Activated T-cell treated with anti-CD3 and anti-CD28 coated beads, Interleukin-2, amount 50 U/mL, for 1 hour (primary cell): ENCODE measurements at regions not wholly inside any gene's neighbourhood (a gene's known extent, or its start where the extent isn't known, plus 50 kb on each side); places are given as distances from the start of the nearest gene placed in this dataset.

Experiments used
- DNase-seq: peaks from one replicate; pipeline ENCODE4 v3.0.0-alpha.2; 2020

DNA sequence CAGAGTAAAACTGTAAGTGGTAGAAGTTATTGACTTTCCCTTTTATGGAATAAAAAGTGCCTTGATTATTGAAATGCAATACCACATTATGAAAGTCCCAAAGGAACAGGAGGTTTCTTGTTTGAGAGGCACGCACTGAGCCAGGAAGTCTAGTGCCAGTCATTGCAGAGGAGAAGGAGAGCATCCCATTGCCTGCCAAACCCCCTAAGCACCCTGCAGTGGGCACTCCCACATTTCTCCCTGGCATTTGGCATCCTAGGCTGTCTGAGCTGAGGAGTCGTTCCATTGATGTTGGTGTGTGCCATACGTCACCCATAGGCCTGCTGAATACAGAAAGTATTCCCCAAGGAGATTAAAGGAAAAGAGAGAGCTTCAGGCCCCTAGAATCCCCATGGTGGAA is 85.7 kb upstream of the MBNL2 start:
- DNase-seq = no peak

- DNase-seq = no peak
Observed at GRCh38 chr13:97139691-97140090, 82.4 kb upstream of the MBNL2 start.

DNA sequence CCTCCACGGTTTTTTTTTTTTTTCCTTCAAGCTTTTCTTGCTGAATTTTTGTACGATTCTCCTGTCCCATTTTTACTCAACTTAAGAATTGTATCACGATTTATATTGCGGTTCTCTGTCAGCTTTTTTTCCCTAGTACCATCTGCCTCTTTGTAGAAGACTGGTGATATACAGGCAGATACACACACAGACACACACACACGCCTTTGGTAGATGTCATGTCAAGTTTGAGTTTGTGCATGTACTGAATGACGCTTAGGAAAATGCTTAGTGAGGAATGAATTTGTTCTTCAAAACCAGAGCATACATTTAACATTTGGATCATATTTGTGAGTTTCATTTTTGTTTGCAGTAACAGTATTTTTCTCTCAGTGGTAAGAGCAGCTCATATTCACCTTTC is 82.0 kb upstream of the MBNL2 start:
- no peak for DNase-seq

DNA sequence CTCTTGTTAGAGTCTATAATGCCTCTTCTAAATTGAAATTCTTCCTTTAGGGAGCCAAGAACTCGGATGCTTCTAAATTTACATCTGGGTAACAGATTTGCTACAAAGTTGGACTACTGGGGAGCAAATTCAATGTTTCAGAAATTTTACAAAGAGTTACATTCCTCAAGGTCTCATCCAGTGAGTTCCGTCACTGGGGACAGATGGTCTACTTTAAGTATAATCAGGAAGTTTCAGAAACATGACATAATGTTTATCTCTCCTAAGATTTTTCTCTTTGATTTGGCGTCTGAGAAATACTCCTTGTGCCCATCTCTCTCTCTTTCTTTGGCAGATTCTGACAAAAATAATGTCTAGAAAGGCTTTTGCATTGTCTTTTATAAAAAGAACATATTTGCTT is 81.5 kb upstream of the MBNL2 start:
- no peak for DNase-seq

GRCh38 chr13:97141097-97141496 is 81.0 kb upstream of the MBNL2 start:
- DNase-seq = no peak

- no peak for DNase-seq
Observed at GRCh38 chr13:97141564-97142005, 80.5 kb upstream of the MBNL2 start.

GRCh38 chr13:97142452-97142851 is 79.7 kb upstream of the MBNL2 start:
- no peak for DNase-seq

GRCh38 chr13:97145057-97145456 is 77.1 kb upstream of the MBNL2 start:
- DNase-seq = no peak

- DNase-seq = no peak
Observed at GRCh38 chr13:97148894-97149293, 73.2 kb upstream of the MBNL2 start.

- no peak for DNase-seq
Observed at GRCh38 chr13:97160421-97160820, 61.7 kb upstream of the MBNL2 start.

DNA sequence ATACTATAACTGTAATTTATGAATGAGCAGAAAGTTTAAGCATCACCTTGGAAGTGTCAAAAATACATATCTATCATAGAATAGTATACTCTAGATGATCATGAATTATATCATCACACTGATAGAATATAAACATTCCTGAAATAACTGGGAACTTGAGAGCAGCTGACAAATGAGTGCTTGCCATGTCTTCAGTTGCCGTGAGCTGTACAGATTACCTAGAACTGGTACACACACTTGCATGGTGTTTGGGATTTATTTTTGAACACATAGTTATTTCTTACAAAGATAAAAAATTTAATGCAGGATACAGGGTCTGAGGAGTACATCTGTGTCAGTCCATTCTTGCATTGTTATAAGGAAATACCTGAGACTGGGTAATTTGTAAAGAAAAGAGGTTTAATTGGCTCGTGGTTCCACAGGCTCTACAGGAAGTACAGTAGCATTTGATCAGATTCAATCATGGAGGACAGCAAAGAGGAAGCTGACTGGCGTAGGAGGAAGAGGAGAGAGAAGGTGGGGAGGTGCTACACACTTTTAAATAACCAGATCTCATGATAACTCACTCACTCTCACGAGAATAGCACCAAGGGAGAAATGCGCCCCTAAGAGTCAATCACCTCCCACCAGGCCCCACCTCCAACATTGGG is 60.4 kb upstream of the MBNL2 start:
- no peak for DNase-seq

DNA sequence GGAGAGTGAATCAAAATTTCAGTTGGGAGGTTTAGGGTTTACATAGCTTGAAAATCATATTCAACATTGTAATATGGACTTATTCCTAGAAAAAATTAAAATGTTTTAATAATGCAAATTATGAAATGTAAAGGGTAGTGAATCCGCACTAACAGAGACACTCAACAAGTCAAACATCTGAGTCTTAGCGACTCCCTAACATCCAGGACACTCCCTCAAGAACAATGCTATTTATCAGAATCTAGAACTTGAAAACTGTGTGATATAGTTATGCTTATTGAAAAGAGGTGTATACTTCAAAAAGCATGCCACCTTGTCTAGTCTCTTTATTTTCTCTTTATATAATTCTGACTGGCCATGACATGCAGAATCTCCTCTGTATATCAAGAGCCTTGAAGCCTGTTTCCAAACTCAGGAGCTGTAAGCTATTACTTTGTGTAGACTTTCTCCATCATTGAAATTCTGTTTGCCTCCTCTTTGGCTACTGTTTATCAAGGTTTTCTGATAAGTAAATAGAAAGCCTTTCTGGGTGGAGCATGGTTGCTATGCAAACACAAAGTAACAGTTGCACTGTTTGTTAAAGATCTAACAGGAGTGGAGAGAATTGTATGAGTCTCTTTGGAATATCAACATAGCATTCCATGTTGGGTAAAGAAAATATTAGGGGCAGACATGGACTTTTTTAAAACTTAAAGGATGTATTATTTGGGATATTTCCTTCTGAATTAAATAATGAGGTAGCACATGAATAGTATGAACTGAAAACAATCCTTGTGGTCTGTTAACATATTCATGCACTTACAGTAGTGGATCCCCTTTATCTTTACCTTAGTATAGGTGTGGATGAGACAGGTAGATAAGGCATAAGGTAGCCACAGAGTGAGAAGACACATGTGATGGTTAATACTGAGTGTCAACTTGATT is 56.4 kb upstream of the MBNL2 start:
- DNase-seq = no peak

GRCh38 chr13:97171136-97171535 is 51.0 kb upstream of the MBNL2 start:
- no peak for DNase-seq
